ENCODE measurements at regions not wholly inside any gene's neighbourhood (a gene's known extent, or its start where the extent isn't known, plus 50 kb on each side); places are given as distances from the start of the nearest gene placed in this dataset.

- Histone ChIP-seq H3K36me3 (ENCODE audit: insufficient read depth, low read length) (no peaks in the 10 kb centered on the region), H3K9ac (ENCODE audit: low read depth, low read length) (no peak overlapping the region), H3K4me2 (ENCODE audit: insufficient read depth, low read length) (no peak overlapping the region), H4K20me1 (ENCODE audit: insufficient read depth, low read length) (no peaks in the 10 kb centered on the region), H3K9me3 (ENCODE audit: insufficient read depth, low read length, severe bottlenecking) (no peaks in the 10 kb centered on the region), H3K27me3 (ENCODE audit: insufficient read depth, low read length, poor library complexity) (no peaks in the 10 kb centered on the region), H3K4me1 (ENCODE audit: insufficient read depth, low read length) (no peaks in the 10 kb centered on the region), H2AFZ (ENCODE audit: low read depth, low read length) (no peak overlapping the region), H3K79me2 (ENCODE audit: insufficient read depth, low read length) (no peaks in the 10 kb centered on the region), H3K4me3 (ENCODE audit: low read depth in 1 of 2, low read length in 2 of 2) (no peak overlapping the region), H3K27ac (ENCODE audit: low read length) (no peak overlapping the region)
- DNase-seq: no peak
- TF ChIP-seq EZH2 (IDR thresholded peaks at IDR 0.05; ENCODE audit: borderline replicate concordance, low read depth, low read length, severe bottlenecking): no peak
- TF ChIP-seq, protein P1, sequence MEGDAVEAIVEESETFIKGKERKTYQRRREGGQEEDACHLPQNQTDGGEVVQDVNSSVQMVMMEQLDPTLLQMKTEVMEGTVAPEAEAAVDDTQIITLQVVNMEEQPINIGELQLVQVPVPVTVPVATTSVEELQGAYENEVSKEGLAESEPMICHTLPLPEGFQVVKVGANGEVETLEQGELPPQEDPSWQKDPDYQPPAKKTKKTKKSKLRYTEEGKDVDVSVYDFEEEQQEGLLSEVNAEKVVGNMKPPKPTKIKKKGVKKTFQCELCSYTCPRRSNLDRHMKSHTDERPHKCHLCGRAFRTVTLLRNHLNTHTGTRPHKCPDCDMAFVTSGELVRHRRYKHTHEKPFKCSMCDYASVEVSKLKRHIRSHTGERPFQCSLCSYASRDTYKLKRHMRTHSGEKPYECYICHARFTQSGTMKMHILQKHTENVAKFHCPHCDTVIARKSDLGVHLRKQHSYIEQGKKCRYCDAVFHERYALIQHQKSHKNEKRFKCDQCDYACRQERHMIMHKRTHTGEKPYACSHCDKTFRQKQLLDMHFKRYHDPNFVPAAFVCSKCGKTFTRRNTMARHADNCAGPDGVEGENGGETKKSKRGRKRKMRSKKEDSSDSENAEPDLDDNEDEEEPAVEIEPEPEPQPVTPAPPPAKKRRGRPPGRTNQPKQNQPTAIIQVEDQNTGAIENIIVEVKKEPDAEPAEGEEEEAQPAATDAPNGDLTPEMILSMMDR (IDR thresholded peaks at IDR 0.05; ENCODE audit: borderline replicate concordance, extremely low read depth, low read length, poor library complexity, severe bottlenecking): no peak
- ATAC-seq (ENCODE audit: insufficient read depth, low read depth): no peak
Observed at GRCh38 chr15:35929740-35930444, 383.9 kb upstream of the DPH6 start.

DNA sequence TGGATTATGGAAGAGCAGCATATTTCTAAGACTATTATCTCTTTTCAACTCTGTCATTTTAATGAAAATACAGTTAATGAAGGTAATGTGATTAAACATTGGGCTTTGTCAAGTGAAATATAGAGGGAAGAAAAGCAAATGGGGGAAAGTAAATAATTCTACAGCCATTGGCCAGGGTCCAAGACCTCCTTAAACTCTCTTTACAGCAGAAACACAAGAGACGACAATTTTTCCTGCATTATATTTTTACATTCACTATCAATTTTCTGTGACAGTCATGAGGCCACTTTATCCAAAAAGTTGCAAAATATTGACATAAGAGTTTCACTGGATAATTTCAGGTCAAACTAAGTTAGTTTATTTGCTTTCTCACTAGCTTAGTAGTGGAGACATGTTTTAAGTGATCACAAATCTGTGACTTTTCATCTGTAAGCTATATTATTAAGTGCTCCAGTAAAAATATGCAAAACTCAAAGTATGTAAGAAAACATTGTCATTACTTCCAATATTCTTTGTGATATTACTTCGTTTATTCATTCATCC is 385.9 kb upstream of the DPH6 start:
- H3K9ac ChIP-seq (ENCODE audit: low read depth, low read length): no peak overlapping the region
- no peaks in the 10 kb centered on the region for H3K79me2 ChIP-seq (ENCODE audit: insufficient read depth, low read length)
- DNase-seq: no peak
- no peak overlapping the region for H3K4me3 ChIP-seq (ENCODE audit: low read depth in 1 of 2, low read length in 2 of 2)
- no peaks in the 10 kb centered on the region for H4K20me1 ChIP-seq (ENCODE audit: insufficient read depth, low read length)
- TF ChIP-seq EZH2 (IDR thresholded peaks at IDR 0.05; ENCODE audit: borderline replicate concordance, low read depth, low read length, severe bottlenecking): no peak
- no peaks in the 10 kb centered on the region for H3K27me3 ChIP-seq (ENCODE audit: insufficient read depth, low read length, poor library complexity)
- no peaks in the 10 kb centered on the region for H3K4me1 ChIP-seq (ENCODE audit: insufficient read depth, low read length)
- H3K36me3 ChIP-seq (ENCODE audit: insufficient read depth, low read length): no peaks in the 10 kb centered on the region
- no peak overlapping the region for H3K4me2 ChIP-seq (ENCODE audit: insufficient read depth, low read length)
- no peak overlapping the region for H3K27ac ChIP-seq (ENCODE audit: low read length)
- no peak overlapping the region for H2AFZ ChIP-seq (ENCODE audit: low read depth, low read length)
- no peak for ATAC-seq (ENCODE audit: insufficient read depth, low read depth)
- no peaks in the 10 kb centered on the region for H3K9me3 ChIP-seq (ENCODE audit: insufficient read depth, low read length, severe bottlenecking)

DNA sequence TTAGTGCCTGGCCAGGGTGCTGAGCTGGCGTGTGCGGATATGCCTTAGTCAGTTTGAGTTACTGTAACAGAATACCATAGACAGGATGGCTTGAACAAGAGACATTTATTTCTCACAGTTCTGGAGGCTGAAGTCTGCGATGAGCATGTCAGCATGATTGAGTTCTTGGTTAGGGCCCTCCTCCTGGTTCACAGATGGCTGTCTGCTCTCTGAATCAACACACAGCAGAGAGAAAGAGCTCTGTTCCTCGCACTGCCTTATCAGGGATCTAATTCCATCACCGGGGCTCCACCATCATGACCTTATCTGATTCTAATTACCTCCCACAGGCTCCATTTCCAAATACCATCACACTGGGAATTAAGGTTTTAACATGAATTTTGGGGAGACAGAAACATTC is 386.6 kb upstream of the DPH6 start:
- TF ChIP-seq, protein P1 (IDR thresholded peaks at IDR 0.05; ENCODE audit: borderline replicate concordance, extremely low read depth, low read length, poor library complexity, severe bottlenecking): no peak
- TF ChIP-seq EZH2 (IDR thresholded peaks at IDR 0.05; ENCODE audit: borderline replicate concordance, low read depth, low read length, severe bottlenecking): no peak
- Histone ChIP-seq H3K4me2 (ENCODE audit: insufficient read depth, low read length) (no peak overlapping the region), H3K36me3 (ENCODE audit: insufficient read depth, low read length) (no peaks in the 10 kb centered on the region), H3K4me3 (ENCODE audit: low read depth in 1 of 2, low read length in 2 of 2) (no peak overlapping the region), H2AFZ (ENCODE audit: low read depth, low read length) (no peak overlapping the region), H3K27ac (ENCODE audit: low read length) (no peak overlapping the region), H3K4me1 (ENCODE audit: insufficient read depth, low read length) (no peaks in the 10 kb centered on the region), H3K79me2 (ENCODE audit: insufficient read depth, low read length) (no peaks in the 10 kb centered on the region), H3K27me3 (ENCODE audit: insufficient read depth, low read length, poor library complexity) (no peaks in the 10 kb centered on the region), H3K9ac (ENCODE audit: low read depth, low read length) (no peak overlapping the region), H3K9me3 (ENCODE audit: insufficient read depth, low read length, severe bottlenecking) (no peaks in the 10 kb centered on the region), H4K20me1 (ENCODE audit: insufficient read depth, low read length) (no peaks in the 10 kb centered on the region)
- DNase-seq: no peak
- ATAC-seq (ENCODE audit: insufficient read depth, low read depth): no peak

GRCh38 chr15:35933531-35933930 is 387.6 kb upstream of the DPH6 start:
- Histone ChIP-seq H3K4me3 (ENCODE audit: low read depth in 1 of 2, low read length in 2 of 2) (no peak overlapping the region), H3K79me2 (ENCODE audit: insufficient read depth, low read length) (no peaks in the 10 kb centered on the region), H3K4me2 (ENCODE audit: insufficient read depth, low read length) (no peak overlapping the region), H3K4me1 (ENCODE audit: insufficient read depth, low read length) (no peaks in the 10 kb centered on the region), H4K20me1 (ENCODE audit: insufficient read depth, low read length) (no peaks in the 10 kb centered on the region), H3K36me3 (ENCODE audit: insufficient read depth, low read length) (no peaks in the 10 kb centered on the region), H3K9me3 (ENCODE audit: insufficient read depth, low read length, severe bottlenecking) (no peaks in the 10 kb centered on the region), H3K9ac (ENCODE audit: low read depth, low read length) (no peak overlapping the region), H3K27me3 (ENCODE audit: insufficient read depth, low read length, poor library complexity) (no peaks in the 10 kb centered on the region), H2AFZ (ENCODE audit: low read depth, low read length) (no peak overlapping the region), H3K27ac (ENCODE audit: low read length) (no peak overlapping the region)
- TF ChIP-seq EZH2 (IDR thresholded peaks at IDR 0.05; ENCODE audit: borderline replicate concordance, low read depth, low read length, severe bottlenecking): no peak
- TF ChIP-seq, protein P1 (IDR thresholded peaks at IDR 0.05; ENCODE audit: borderline replicate concordance, extremely low read depth, low read length, poor library complexity, severe bottlenecking): no peak
- DNase-seq (no peak), ATAC-seq (ENCODE audit: insufficient read depth, low read depth) (no peak)

Measured in DND-41 (cell line).